Neural progenitor cell (in vitro differentiated cells): ENCODE measurements at regions not wholly inside any gene's neighbourhood (a gene's known extent, or its start where the extent isn't known, plus 50 kb on each side); places are given as distances from the start of the nearest gene placed in this dataset.

ENCODE experiments used
- DNase-seq: peaks from one replicate; pipeline ENCODE4 v3.0.0-alpha.2; 2016; ENCODE audit warnings: low spot score
- H2AFZ ChIP-seq: fragments of 200-600 bp; sonication (generic); replicated peaks from 2 replicates; pipeline ENCODE4 v1.6.1; 2016; ENCODE audit warnings: antibody characterized with exemption
- H3F3A ChIP-seq: fragments of 200-600 bp; sonication (generic); 2 replicates; pipeline ENCODE4 v1.6.1; 2016; ENCODE audit warnings: antibody characterized with exemption, low read depth
- H3K27ac ChIP-seq: fragments of 200-600 bp; sonication (generic); 2 replicates; pipeline ENCODE4 v1.5.1; 2016; ENCODE audit warnings: mild to moderate bottlenecking
- H3K27me3 ChIP-seq: fragments of 200-600 bp; sonication (generic); 2 replicates; pipeline ENCODE4 v1.6.1; 2016; ENCODE audit warnings: mild to moderate bottlenecking, moderate library complexity
- H3K36me3 ChIP-seq: fragments of 200-600 bp; sonication (generic); 2 replicates; pipeline ENCODE4 v1.5.1; 2016
- H3K4me1 ChIP-seq: fragments of 200-600 bp; sonication (generic); 2 replicates; pipeline ENCODE4 v1.6.1; 2016; ENCODE audit warnings: mixed run types
- H3K4me2 ChIP-seq: fragments of 200-600 bp; sonication (generic); 2 replicates; pipeline ENCODE4 v1.6.1; 2016
- H3K4me3 ChIP-seq: fragments of 200-600 bp; sonication (generic); 2 replicates; pipeline ENCODE4 v1.5.1; 2016
- H3K79me2 ChIP-seq: fragments of 200-600 bp; sonication (generic); 2 replicates; pipeline ENCODE4 v1.6.1; 2016; ENCODE audit warnings: low read depth
- H3K9ac ChIP-seq: fragments of 200-600 bp; sonication (generic); 2 replicates; pipeline ENCODE4 v1.6.1; 2016
- H3K9me3 ChIP-seq: fragments of 200-600 bp; sonication (generic); 2 replicates; pipeline ENCODE4 v1.5.1; 2016; ENCODE audit warnings: low read depth
- H4K20me1 ChIP-seq: fragments of 200-600 bp; sonication (generic); 2 replicates; pipeline ENCODE4 v1.6.1; 2016; ENCODE audit warnings: low read depth
- H3K27ac Mint-ChIP-seq: 3 replicates; pipeline ENCODE4 v1.8.0; 2021; ENCODE audit warnings: mixed read lengths
- H3K27me3 Mint-ChIP-seq: 2 replicates; pipeline ENCODE4 v1.8.0; 2022; ENCODE audit warnings: low read depth, mild to moderate bottlenecking, inconsistent platforms, moderate library complexity, mixed read lengths; ENCODE audit not compliant: insufficient read depth
- H3K36me3 Mint-ChIP-seq: 3 replicates; pipeline ENCODE4 v1.8.0; 2021; ENCODE audit warnings: mixed read lengths
- H3K4me1 Mint-ChIP-seq: 3 replicates; pipeline ENCODE4 v1.8.0; 2021; ENCODE audit warnings: mixed read lengths
- H3K4me3 Mint-ChIP-seq: 3 replicates; pipeline ENCODE4 v1.8.0; 2021; ENCODE audit warnings: mild to moderate bottlenecking, moderate library complexity, mixed read lengths
- H3K9me3 Mint-ChIP-seq: 3 replicates; pipeline ENCODE4 v1.8.0; 2020; ENCODE audit warnings: mixed read lengths
- EZH2 ChIP-seq: fragments of 200-600 bp; sonication (generic); IDR thresholded peaks from 2 replicates; pipeline ENCODE4 v1.6.1; 2017; ENCODE audit warnings: antibody characterized with exemption, mild to moderate bottlenecking, moderate library complexity
- EZH2phosphoT487 ChIP-seq: fragments of 200-600 bp; sonication (generic); IDR thresholded peaks from 2 replicates; pipeline ENCODE4 v1.6.1; 2017; ENCODE audit warnings: antibody characterized with exemption
- TF ChIP-seq, protein P1 (sequence below): fragments of 200-600 bp; sonication (generic); IDR thresholded peaks from 2 replicates; pipeline ENCODE4 v1.5.1; 2017; ENCODE audit warnings: antibody characterized with exemption, mild to moderate bottlenecking

DNA sequence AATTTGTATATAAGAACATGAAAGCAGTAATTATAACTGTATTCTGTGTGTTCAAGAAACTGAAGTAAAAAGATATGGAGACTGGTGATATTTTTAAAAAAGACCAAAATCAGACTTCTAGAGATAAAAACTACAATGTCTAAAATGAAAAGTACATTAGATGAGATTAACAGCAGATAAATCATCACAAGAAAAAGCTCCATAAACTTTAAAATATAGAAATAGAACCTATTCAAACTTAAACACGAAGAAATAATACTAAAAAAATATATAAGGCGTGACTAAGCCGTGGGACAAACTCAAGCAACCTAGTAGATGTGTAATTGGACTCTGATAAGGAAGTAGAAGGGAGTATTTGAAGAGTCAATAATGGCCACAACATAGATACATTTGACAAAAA is 189.1 kb upstream of the ZMIZ1 start:
- Histone ChIP-seq H3K4me3 (no peak overlapping the region), H3K36me3 (no peaks in the 10 kb centered on the region), H3K27ac (no peak overlapping the region), H3K9ac (no peak overlapping the region), H3K4me1 (peaks cover 13% of the 10 kb centered on the region), H3F3A (peaks cover 7% of the 10 kb centered on the region), H3K9me3 (peaks cover 4% of the 10 kb centered on the region), H3K4me2 (no peak overlapping the region), H4K20me1 (no peaks in the 10 kb centered on the region), H3K27me3 (no peaks in the 10 kb centered on the region), H3K79me2 (no peaks in the 10 kb centered on the region), H2AFZ (no peak overlapping the region)
- H3K9me3 Mint-ChIP-seq, result peaks cover 39% of the 10 kb centered on the region
- TF ChIP-seq EZH2, result no peak
- TF ChIP-seq, protein P1, sequence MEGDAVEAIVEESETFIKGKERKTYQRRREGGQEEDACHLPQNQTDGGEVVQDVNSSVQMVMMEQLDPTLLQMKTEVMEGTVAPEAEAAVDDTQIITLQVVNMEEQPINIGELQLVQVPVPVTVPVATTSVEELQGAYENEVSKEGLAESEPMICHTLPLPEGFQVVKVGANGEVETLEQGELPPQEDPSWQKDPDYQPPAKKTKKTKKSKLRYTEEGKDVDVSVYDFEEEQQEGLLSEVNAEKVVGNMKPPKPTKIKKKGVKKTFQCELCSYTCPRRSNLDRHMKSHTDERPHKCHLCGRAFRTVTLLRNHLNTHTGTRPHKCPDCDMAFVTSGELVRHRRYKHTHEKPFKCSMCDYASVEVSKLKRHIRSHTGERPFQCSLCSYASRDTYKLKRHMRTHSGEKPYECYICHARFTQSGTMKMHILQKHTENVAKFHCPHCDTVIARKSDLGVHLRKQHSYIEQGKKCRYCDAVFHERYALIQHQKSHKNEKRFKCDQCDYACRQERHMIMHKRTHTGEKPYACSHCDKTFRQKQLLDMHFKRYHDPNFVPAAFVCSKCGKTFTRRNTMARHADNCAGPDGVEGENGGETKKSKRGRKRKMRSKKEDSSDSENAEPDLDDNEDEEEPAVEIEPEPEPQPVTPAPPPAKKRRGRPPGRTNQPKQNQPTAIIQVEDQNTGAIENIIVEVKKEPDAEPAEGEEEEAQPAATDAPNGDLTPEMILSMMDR, result no peak
- TF ChIP-seq EZH2phosphoT487, result no peak
- H3K27ac Mint-ChIP-seq, result no peak overlapping the region
- no peak for DNase-seq
- peaks cover 4% of the 10 kb centered on the region for H3K27me3 Mint-ChIP-seq
- peaks cover 11% of the 10 kb centered on the region for H3K4me1 Mint-ChIP-seq
- H3K4me3 Mint-ChIP-seq, result no peak overlapping the region
- H3K36me3 Mint-ChIP-seq, result no peaks in the 10 kb centered on the region

DNA sequence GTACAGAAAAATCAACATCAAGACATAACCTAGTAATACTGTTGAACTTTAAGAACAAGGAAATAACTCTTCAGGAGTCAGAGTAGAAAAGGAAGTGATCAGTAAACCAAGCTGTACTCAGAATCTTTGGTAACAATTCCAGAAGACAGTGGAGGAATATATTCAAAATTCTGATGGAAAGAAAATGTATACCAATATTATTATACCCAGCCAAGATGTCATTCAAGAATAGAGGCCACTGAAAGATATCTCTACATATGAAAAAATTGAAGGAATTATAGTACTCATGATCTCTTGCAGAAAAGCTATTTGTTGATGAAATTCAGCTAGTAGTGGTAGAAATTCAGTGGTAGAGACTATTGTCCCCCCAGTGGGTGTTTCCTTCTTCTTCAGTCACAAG is 182.6 kb upstream of the ZMIZ1 start:
- Mint-ChIP-seq H3K27me3 (no peaks in the 10 kb centered on the region), H3K4me3 (no peak overlapping the region), H3K36me3 (no peaks in the 10 kb centered on the region), H3K27ac (no peak overlapping the region), H3K9me3 (peaks cover 33% of the 10 kb centered on the region), H3K4me1 (no peaks in the 10 kb centered on the region)
- no peaks in the 10 kb centered on the region for H3K79me2 ChIP-seq
- no peaks in the 10 kb centered on the region for H3F3A ChIP-seq
- H3K36me3 ChIP-seq, result no peaks in the 10 kb centered on the region
- no peak for DNase-seq
- no peak overlapping the region for H3K4me3 ChIP-seq
- no peak overlapping the region for H3K27ac ChIP-seq
- H3K4me1 ChIP-seq, result no peaks in the 10 kb centered on the region
- H3K4me2 ChIP-seq, result no peak overlapping the region
- H2AFZ ChIP-seq, result no peak overlapping the region
- H3K9me3 ChIP-seq, result peaks cover 5% of the 10 kb centered on the region
- H3K27me3 ChIP-seq, result no peaks in the 10 kb centered on the region
- no peak overlapping the region for H3K9ac ChIP-seq
- H4K20me1 ChIP-seq, result no peaks in the 10 kb centered on the region
- TF ChIP-seq, protein P1, result no peak
- TF ChIP-seq EZH2, result no peak
- no peak for TF ChIP-seq EZH2phosphoT487

DNA sequence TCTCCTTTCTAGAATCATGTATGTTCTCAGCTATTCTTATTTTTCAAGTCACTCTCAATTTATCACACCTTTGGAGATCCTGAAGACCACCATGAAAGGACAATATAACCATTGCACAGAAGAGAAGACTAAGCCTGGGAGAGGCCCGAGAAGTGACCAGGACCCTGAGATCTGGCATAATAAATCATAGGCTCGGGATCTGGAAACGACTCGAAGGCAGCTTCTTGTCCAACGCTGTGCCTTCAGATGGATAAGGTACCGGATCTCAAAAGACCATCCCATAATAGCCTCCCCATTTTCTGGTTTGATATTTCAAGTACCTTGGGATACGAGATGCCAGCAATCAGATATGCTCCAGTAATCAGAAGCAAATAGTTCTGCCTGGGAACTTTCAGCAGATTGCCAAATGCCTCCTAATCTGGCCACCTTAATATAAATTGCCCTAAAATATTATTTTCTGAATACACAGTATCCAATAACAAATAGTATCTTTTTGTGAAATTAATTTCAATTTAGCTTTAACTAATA is 179.2 kb upstream of the ZMIZ1 start:
- Mint-ChIP-seq H3K4me3 (no peak overlapping the region), H3K9me3 (peaks cover 18% of the 10 kb centered on the region), H3K36me3 (no peaks in the 10 kb centered on the region), H3K4me1 (peaks cover 12% of the 10 kb centered on the region), H3K27ac (no peak overlapping the region), H3K27me3 (peaks cover 10% of the 10 kb centered on the region)
- Histone ChIP-seq H4K20me1 (no peaks in the 10 kb centered on the region), H3K4me3 (no peak overlapping the region), H3K27ac (no peak overlapping the region), H3K9ac (no peak overlapping the region), H2AFZ (no peak overlapping the region), H3K9me3 (peaks cover 1% of the 10 kb centered on the region), H3K79me2 (no peaks in the 10 kb centered on the region), H3F3A (no peaks in the 10 kb centered on the region), H3K27me3 (no peaks in the 10 kb centered on the region), H3K4me1 (no peaks in the 10 kb centered on the region), H3K4me2 (no peak overlapping the region), H3K36me3 (no peaks in the 10 kb centered on the region)
- no peak for TF ChIP-seq EZH2phosphoT487
- TF ChIP-seq, protein P1, result no peak
- no peak for DNase-seq
